Activated CD8-positive, alpha-beta T cell treated with anti-CD3 and anti-CD28 coated beads for 36 hours (primary cell): ENCODE measurements at regions not wholly inside any gene's neighbourhood (a gene's known extent, or its start where the extent isn't known, plus 50 kb on each side); places are given as distances from the start of the nearest gene placed in this dataset.

ENCODE experiments used
- ATAC-seq: fragments of 200-7000 bp; cut with Tn5 transposase; one replicate; pipeline ENCODE4 v1.10.0; 2021; ENCODE audit warnings: mild to moderate bottlenecking, moderate library complexity
- CTCF ChIA-PET: fragments of 350-600 bp; sonication (Branson Sonifier 250); formaldehyde crosslinking; loops from one replicate; lab custom pipeline; 2021; ENCODE audit warnings: antibody characterized with exemption; lab: Charles Lee
- POLR2A ChIA-PET: fragments of 350-600 bp; sonication (Branson Sonifier 250); formaldehyde crosslinking; loops from one replicate; lab custom pipeline; 2021; ENCODE audit warnings: antibody characterized with exemption; lab: Charles Lee
- DNase-seq: peaks from one replicate; pipeline ENCODE4 v3.0.0-alpha.2; 2020
- H3K27ac Mint-ChIP-seq: one replicate; pipeline ENCODE4 v1.8.0; 2021; ENCODE audit warnings: mild to moderate bottlenecking, mixed read lengths
- H3K27me3 Mint-ChIP-seq: one replicate; pipeline ENCODE4 v1.8.0; 2021; ENCODE audit warnings: mixed read lengths
- H3K36me3 Mint-ChIP-seq: one replicate; pipeline ENCODE4 v1.8.0; 2021; ENCODE audit warnings: low read depth, mixed read lengths
- H3K4me1 Mint-ChIP-seq: one replicate; pipeline ENCODE4 v1.8.0; 2021; ENCODE audit warnings: low read depth, mixed read lengths
- H3K4me3 Mint-ChIP-seq: one replicate; pipeline ENCODE4 v1.8.0; 2021; ENCODE audit warnings: mild to moderate bottlenecking, moderate library complexity, mixed read lengths
- H3K9me3 Mint-ChIP-seq: one replicate; pipeline ENCODE4 v1.8.0; 2021; ENCODE audit warnings: mixed read lengths
- intact Hi-C: fragments of 100-400 bp; cut with micrococcal nuclease; formaldehyde crosslinking; loops from one replicate; pipeline ENCODE4 v1.10.0; 2022
- TF ChIP-seq, protein P1 (sequence below): fragments of 200-600 bp; IDR thresholded peaks from one replicate; pipeline ENCODE4 v1.8.0; 2022; ENCODE audit warnings: antibody characterized with exemption, mild to moderate bottlenecking

DNA sequence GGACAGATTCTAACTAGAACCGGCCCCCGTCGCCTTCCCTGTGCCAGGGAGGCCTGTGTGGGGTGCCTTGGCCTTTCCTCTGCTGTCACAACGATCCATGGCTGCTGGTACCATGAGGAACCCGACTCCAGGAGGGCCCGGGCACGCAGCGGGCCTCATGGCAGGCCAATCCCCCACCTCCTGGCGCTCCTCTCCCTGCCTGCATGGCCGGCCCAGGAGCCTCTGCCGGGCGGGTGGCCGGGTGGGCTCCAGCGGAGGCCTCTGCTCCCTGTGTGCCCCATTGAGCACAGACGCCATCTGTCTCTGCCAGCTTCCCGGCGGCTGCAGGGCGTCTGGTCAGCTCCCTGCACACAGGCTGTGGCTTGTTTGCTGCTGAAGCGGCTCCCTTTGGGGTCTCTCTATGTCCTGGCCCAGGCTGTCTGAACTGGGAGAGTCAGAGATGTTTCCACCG is 86.5 kb downstream of the MYEOV start:
- H3K4me3 Mint-ChIP-seq, result no peak overlapping the region
- H3K9me3 Mint-ChIP-seq, result no peaks in the 10 kb centered on the region
- ATAC-seq (no peak), DNase-seq (no peak)
- no peaks in the 10 kb centered on the region for H3K36me3 Mint-ChIP-seq
- no peaks in the 10 kb centered on the region for H3K27me3 Mint-ChIP-seq
- ChIA-PET POLR2A (no interaction called here), CTCF (no interaction called here)
- intact Hi-C loops, result no loop called here
- TF ChIP-seq, protein P1, sequence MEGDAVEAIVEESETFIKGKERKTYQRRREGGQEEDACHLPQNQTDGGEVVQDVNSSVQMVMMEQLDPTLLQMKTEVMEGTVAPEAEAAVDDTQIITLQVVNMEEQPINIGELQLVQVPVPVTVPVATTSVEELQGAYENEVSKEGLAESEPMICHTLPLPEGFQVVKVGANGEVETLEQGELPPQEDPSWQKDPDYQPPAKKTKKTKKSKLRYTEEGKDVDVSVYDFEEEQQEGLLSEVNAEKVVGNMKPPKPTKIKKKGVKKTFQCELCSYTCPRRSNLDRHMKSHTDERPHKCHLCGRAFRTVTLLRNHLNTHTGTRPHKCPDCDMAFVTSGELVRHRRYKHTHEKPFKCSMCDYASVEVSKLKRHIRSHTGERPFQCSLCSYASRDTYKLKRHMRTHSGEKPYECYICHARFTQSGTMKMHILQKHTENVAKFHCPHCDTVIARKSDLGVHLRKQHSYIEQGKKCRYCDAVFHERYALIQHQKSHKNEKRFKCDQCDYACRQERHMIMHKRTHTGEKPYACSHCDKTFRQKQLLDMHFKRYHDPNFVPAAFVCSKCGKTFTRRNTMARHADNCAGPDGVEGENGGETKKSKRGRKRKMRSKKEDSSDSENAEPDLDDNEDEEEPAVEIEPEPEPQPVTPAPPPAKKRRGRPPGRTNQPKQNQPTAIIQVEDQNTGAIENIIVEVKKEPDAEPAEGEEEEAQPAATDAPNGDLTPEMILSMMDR, result no peak
- no peak overlapping the region for H3K27ac Mint-ChIP-seq
- H3K4me1 Mint-ChIP-seq, result no peaks in the 10 kb centered on the region

DNA sequence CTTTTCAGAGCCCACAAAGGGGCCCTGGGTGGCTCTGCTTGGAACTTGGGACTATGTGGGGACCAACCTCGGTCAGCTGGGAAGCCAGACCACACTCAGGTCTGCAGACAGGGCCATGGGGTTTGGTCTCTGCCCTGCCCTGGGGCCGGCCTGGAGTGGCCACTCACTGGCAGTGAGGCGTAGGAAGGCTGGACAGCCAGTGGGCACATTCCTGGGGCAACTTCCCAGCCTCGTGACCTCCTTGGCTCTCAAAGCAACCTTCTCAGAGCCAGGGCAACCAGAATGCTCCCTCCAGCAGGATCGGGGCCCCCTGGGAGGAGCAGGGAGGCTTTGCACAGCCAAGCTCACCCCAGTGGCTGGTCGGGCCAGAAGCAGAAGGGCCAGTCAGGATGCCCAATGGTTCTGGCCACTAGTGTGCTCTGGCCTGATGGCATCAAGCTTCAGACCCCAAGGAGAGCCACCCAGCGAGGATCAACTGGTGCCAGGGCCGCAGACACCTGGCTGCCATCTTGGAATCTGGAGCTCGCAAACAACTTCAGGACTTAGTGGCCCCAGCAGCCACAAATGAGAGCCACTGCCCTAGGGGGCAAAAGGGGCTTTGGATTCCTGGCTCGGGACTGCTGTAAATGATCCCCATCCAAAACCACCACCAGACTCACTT is 87.1 kb downstream of the MYEOV start:
- TF ChIP-seq, protein P1, result no peak

DNA sequence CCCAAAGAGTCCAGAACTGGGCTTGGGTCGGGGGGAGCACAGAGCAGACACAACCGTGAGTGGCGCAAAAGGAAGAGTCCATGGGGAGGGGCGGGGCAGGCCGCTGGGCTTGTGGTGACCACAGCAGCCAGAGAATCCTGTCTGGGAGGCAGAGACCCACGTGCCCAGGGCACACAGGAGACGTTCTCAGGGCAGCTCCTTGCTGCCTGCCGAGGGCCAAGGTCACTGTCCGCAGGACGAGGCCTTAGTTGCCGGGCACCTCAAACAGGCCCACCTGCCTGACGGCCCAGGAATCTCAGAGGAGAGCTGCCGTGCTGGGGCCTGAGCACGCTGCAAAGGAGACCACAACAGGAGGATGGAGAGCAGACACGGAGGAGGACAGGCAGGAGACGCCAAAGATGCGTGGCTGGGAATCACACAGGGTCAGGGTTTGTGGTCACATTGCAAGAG is 87.8 kb downstream of the MYEOV start:
- Mint-ChIP-seq H3K4me1 (no peaks in the 10 kb centered on the region), H3K36me3 (no peaks in the 10 kb centered on the region), H3K27ac (no peak overlapping the region), H3K27me3 (no peaks in the 10 kb centered on the region), H3K4me3 (peak overlapping the region; percentile 2), H3K9me3 (no peaks in the 10 kb centered on the region)
- CTCF ChIA-PET, result no interaction called here
- DNase-seq (no peak), ATAC-seq (no peak)
- POLR2A ChIA-PET, result no interaction called here
- intact Hi-C loops, result no loop called here
- TF ChIP-seq, protein P1, result no peak

More for the DNA sequence above, 87.1 kb downstream of the MYEOV start:
- CTCF ChIA-PET, result no interaction called here
- Mint-ChIP-seq H3K4me1 (no peaks in the 10 kb centered on the region), H3K9me3 (no peaks in the 10 kb centered on the region), H3K4me3 (no peak overlapping the region), H3K27me3 (no peaks in the 10 kb centered on the region), H3K36me3 (no peaks in the 10 kb centered on the region), H3K27ac (no peak overlapping the region)
- POLR2A ChIA-PET, result no interaction called here
- intact Hi-C loops, result no loop called here
- DNase-seq, result no peak
- no peak for ATAC-seq

DNA sequence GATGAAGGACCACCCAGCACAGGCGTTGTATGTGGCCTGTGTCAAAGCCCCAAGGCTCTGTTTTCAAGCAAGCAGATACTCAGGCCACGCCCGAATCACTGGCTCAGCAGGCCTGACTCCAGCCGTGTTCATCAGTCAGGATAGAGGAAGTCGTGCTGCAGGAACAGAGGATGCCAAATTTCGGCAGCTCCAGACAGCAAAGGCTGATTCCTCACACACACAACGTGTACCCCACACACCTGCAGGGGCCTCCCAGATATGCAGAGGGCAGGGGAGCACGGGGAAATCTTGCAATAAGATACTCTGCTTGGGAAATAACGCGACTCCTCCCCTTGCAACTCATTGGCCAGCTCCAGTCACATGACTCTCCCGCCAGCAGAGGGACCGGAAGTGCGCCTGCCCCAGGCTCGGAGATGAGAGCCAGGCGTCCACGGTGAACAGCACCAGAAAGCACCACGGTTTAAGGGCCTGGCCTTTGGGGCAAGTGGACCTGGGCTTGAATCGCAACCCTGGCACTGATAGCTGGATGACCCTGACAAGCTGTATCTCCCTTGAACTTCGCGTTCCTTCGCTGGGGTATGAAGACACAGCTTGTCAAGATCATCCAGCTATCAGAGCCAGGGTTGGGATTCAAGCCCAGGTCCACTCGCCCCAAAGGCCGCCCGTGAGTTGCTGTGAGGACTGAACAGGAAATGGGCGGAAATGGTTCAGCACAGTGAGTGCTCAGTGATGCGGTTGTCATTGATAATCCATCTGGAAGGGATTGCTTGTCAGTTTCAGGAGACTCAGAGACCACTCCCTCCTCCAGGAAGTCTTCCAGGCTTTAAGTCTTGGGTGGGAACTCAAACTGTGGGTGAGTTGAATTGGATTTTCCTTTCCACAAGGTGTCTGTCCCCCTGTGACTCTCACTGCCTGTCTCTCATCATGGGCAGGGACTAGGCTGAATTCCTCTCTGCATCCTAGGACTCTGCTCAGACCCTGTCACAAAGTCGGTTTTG is 88.5 kb downstream of the MYEOV start:
- Mint-ChIP-seq H3K4me3 (peak overlapping the region; percentile 22), H3K27me3 (no peaks in the 10 kb centered on the region), H3K4me1 (no peaks in the 10 kb centered on the region), H3K36me3 (no peaks in the 10 kb centered on the region), H3K9me3 (peaks cover 5% of the 10 kb centered on the region), H3K27ac (no peak overlapping the region)
- POLR2A ChIA-PET, result interaction anchor here (0.5 kb wide), 1 partner anchor 82 kb away, joined by 3 read pairs; no protein-coding TSS in a partner anchor
- CTCF ChIA-PET, result no interaction called here
- intact Hi-C loops, result no loop called here
- TF ChIP-seq, protein P1, result no peak
- ATAC-seq (peak; percentile 74), DNase-seq (peak; percentile 52)
